Tibial nerve (tissue), 4 donors: ENCODE measurements at regions not wholly inside any gene's neighbourhood (a gene's known extent, or its start where the extent isn't known, plus 50 kb on each side); places are given as distances from the start of the nearest gene placed in this dataset.

Experiments
- DNase-seq, 2 donors: peaks; one replicate each; pipeline ENCODE4 v3.0.0-alpha.2; 2019; ENCODE audit warnings: low spot score in 2 of 2
- H3K27ac ChIP-seq, 4 donors: fragments of 200-600 bp; sonication (generic) in 3 of 4; one replicate each; pipeline ENCODE4 v1.5.1; 2017 to 2019; ENCODE audit warnings: mild to moderate bottlenecking in 1 of 4
- H3K27me3 ChIP-seq, 2 donors: fragments of 200-600 bp; sonication (generic) in 1 of 2; one replicate each; pipeline versions ENCODE4 v1.5.1 to v1.6.0; 2017 to 2019
- H3K36me3 ChIP-seq, 3 donors: fragments of 200-600 bp; sonication (generic); one replicate each; pipeline ENCODE4 v1.5.1; 2018 to 2019
- H3K4me1 ChIP-seq, 4 donors: fragments of 200-600 bp; sonication (generic) in 3 of 4; one replicate each; pipeline ENCODE4 v1.5.1; 2017 to 2019
- H3K4me3 ChIP-seq, 4 donors: fragments of 200-600 bp; sonication (generic) in 3 of 4; one replicate each; pipeline ENCODE4 v1.5.1; 2017 to 2019; ENCODE audit warnings: mild to moderate bottlenecking in 1 of 4, moderate library complexity in 1 of 4
- H3K9me3 ChIP-seq, 4 donors: fragments of 200-600 bp; sonication (generic) in 3 of 4; one replicate each; pipeline ENCODE4 v1.5.1; 2017 to 2019
- CTCF ChIP-seq, 5 experiments: fragments of 200-600 bp in 3 of 5; fragments of 450-650 bp in 2 of 5; sonication (generic) in 3 of 5; IDR thresholded peaks; one replicate each; pipeline ENCODE4 v1.5.1; 2016 to 2019; ENCODE audit warnings: antibody characterized with exemption in 5 of 5, mild to moderate bottlenecking in 3 of 5, moderate library complexity in 2 of 5
- EP300 ChIP-seq, 2 donors: sonication (generic); formaldehyde crosslinking; IDR thresholded peaks; one replicate each; pipeline ENCODE4 v1.6.1; 2017; ENCODE audit warnings: antibody characterized with exemption in 2 of 2, mild to moderate bottlenecking in 1 of 2
- POLR2A ChIP-seq, 2 donors: fragments of 450-650 bp; IDR thresholded peaks; one replicate each; pipeline ENCODE4 v1.6.1; 2017; ENCODE audit warnings: antibody characterized with exemption in 2 of 2, mild to moderate bottlenecking in 2 of 2, moderate library complexity in 2 of 2
- WGBS, 2 donors: methylation state at CpG; one replicate each; pipeline ENCODE4 v1.1.5; 2018; 5-methylcytosine and 5-hydroxymethylcytosine counted together

- TF ChIP-seq POLR2A (IDR thresholded peaks at IDR 0.05) (no peak), CTCF (IDR thresholded peaks at IDR 0.05) (no peak), EP300 (IDR thresholded peaks at IDR 0.05) (no peak)
- no peaks in the 10 kb centered on the region for H3K9me3 ChIP-seq
- DNase-seq, result no peak
- H3K27ac ChIP-seq, result no peak overlapping the region
- WGBS, 2 donors, result 59 to 100% methylated on average over 1 of the region's 1 CpG
- no peaks in the 10 kb centered on the region for H3K27me3 ChIP-seq
- no peaks in the 10 kb centered on the region for H3K36me3 ChIP-seq
- H3K4me1 ChIP-seq, result no peaks in the 10 kb centered on the region
- no peak overlapping the region for H3K4me3 ChIP-seq
These were observed 120.5 kb upstream of the C1GALT1C1 start for GRCh38 chrX:120750381-120750780.

GRCh38 chrX:120749141-120749846 lies 119.4 kb upstream of the C1GALT1C1 start:
- H3K27ac ChIP-seq, result no peak overlapping the region
- H3K27me3 ChIP-seq, result no peaks in the 10 kb centered on the region
- WGBS, 2 donors, result 15 to 49% methylated on average over 4 of the region's 4 CpGs
- no peaks in the 10 kb centered on the region for H3K9me3 ChIP-seq
- no peak for DNase-seq
- no peak overlapping the region for H3K4me3 ChIP-seq
- TF ChIP-seq EP300 (IDR thresholded peaks at IDR 0.05), result no peak
- no peak for TF ChIP-seq CTCF (IDR thresholded peaks at IDR 0.05)
- TF ChIP-seq POLR2A (IDR thresholded peaks at IDR 0.05), result no peak
- H3K4me1 ChIP-seq, result no peaks in the 10 kb centered on the region
- H3K36me3 ChIP-seq, result no peaks in the 10 kb centered on the region

GRCh38 chrX:120746153-120746552 lies 116.3 kb upstream of the C1GALT1C1 start:
- WGBS, 2 donors, result 77 to 83% methylated on average over 2 of the region's 2 CpGs
- Histone ChIP-seq H3K27me3 (no peaks in the 10 kb centered on the region), H3K4me3 (no peak overlapping the region), H3K27ac (no peak overlapping the region), H3K36me3 (no peaks in the 10 kb centered on the region), H3K4me1 (no peaks in the 10 kb centered on the region), H3K9me3 (no peaks in the 10 kb centered on the region)
- TF ChIP-seq EP300 (IDR thresholded peaks at IDR 0.05) (no peak), CTCF (IDR thresholded peaks at IDR 0.05) (no peak), POLR2A (IDR thresholded peaks at IDR 0.05) (no peak)
- DNase-seq, result no peak

GRCh38 chrX:120742946-120743665 lies 113.3 kb upstream of the C1GALT1C1 start:
- no peaks in the 10 kb centered on the region for H3K4me1 ChIP-seq
- no peaks in the 10 kb centered on the region for H3K36me3 ChIP-seq
- no peak for TF ChIP-seq POLR2A (IDR thresholded peaks at IDR 0.05)
- no peak for TF ChIP-seq CTCF (IDR thresholded peaks at IDR 0.05)
- no peak for TF ChIP-seq EP300 (IDR thresholded peaks at IDR 0.05)
- H3K27ac ChIP-seq, result no peak overlapping the region
- no peaks in the 10 kb centered on the region for H3K27me3 ChIP-seq
- no peaks in the 10 kb centered on the region for H3K9me3 ChIP-seq
- 62 to 68% methylated on average over 5 of the region's 5 CpGs for WGBS, 2 donors
- no peak overlapping the region for H3K4me3 ChIP-seq
- DNase-seq, result no peak

GRCh38 chrX:120741452-120741851 lies 111.6 kb upstream of the C1GALT1C1 start:
- Histone ChIP-seq H3K27me3 (no peaks in the 10 kb centered on the region), H3K36me3 (no peaks in the 10 kb centered on the region), H3K9me3 (no peaks in the 10 kb centered on the region), H3K4me1 (no peaks in the 10 kb centered on the region), H3K27ac (no peak overlapping the region), H3K4me3 (no peak overlapping the region)
- WGBS, 2 donors, result 86% methylated on average over 3 of the region's 3 CpGs
- TF ChIP-seq CTCF (IDR thresholded peaks at IDR 0.05) (no peak), POLR2A (IDR thresholded peaks at IDR 0.05) (no peak), EP300 (IDR thresholded peaks at IDR 0.05) (no peak)
- no peak for DNase-seq
